ENCODE measurements at regions not wholly inside any gene's neighbourhood (a gene's known extent, or its start where the extent isn't known, plus 50 kb on each side); places are given as distances from the start of the nearest gene placed in this dataset.

DNA sequence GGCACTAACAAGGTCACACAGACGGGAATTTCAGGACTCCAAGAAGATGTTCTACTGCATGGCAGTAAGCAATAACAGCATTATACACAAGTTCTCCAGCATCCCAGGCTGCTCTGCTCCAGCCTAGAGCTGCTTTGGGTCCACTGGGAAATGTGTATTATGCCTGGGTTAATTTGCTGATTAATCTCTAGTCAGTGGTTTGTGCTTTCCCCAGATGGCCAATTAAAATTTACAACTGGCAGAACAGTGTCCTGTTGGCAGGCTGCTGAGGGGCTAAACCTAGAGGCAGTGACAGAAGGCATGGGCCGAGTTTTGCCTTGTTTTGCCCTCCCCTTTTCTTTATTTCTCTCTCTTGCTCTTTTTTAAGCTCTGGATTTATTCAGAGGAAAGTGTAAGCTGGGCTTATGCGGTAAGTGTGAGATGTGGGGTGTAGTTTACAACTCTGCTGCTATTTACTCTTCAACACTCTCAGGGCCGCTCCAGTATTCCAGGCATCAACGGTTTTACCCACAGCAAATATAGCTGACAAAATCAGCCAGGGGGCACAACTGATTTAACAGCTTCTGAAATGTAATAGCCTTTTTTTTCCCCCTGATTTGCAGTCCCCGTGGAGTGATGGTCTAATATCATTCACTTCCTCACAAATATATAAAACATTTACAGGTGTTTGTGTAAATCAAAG is 348.0 kb downstream of the GPD2 start:
- DNase-seq (ENCODE audit: low spot score), result no peak
- TF ChIP-seq, protein P1, sequence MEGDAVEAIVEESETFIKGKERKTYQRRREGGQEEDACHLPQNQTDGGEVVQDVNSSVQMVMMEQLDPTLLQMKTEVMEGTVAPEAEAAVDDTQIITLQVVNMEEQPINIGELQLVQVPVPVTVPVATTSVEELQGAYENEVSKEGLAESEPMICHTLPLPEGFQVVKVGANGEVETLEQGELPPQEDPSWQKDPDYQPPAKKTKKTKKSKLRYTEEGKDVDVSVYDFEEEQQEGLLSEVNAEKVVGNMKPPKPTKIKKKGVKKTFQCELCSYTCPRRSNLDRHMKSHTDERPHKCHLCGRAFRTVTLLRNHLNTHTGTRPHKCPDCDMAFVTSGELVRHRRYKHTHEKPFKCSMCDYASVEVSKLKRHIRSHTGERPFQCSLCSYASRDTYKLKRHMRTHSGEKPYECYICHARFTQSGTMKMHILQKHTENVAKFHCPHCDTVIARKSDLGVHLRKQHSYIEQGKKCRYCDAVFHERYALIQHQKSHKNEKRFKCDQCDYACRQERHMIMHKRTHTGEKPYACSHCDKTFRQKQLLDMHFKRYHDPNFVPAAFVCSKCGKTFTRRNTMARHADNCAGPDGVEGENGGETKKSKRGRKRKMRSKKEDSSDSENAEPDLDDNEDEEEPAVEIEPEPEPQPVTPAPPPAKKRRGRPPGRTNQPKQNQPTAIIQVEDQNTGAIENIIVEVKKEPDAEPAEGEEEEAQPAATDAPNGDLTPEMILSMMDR (IDR thresholded peaks at IDR 0.05; ENCODE audit: extremely low read depth, missing control alignments), result no peak

DNA sequence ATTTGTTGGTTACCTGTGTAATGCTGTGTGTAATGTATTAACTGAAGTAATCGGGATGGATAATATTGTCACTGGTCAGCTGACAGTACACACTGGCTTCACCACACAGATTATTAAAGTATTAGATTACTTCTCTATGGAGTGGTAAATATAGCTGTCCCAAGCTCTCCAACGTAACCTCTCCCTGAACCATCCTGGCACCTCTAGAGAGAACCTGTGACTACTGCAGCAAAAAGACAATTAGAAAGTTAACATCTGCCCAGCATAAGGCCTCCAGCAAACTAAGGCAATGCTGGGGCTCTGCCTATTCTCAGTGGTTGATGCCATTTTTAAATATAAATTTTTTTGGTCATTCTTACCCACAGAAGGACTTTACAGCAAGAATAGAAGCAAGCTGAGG is 351.3 kb downstream of the GPD2 start:
- TF ChIP-seq, protein P1 (IDR thresholded peaks at IDR 0.05; ENCODE audit: extremely low read depth, missing control alignments), result no peak
- no peak for DNase-seq (ENCODE audit: low spot score)

DNA sequence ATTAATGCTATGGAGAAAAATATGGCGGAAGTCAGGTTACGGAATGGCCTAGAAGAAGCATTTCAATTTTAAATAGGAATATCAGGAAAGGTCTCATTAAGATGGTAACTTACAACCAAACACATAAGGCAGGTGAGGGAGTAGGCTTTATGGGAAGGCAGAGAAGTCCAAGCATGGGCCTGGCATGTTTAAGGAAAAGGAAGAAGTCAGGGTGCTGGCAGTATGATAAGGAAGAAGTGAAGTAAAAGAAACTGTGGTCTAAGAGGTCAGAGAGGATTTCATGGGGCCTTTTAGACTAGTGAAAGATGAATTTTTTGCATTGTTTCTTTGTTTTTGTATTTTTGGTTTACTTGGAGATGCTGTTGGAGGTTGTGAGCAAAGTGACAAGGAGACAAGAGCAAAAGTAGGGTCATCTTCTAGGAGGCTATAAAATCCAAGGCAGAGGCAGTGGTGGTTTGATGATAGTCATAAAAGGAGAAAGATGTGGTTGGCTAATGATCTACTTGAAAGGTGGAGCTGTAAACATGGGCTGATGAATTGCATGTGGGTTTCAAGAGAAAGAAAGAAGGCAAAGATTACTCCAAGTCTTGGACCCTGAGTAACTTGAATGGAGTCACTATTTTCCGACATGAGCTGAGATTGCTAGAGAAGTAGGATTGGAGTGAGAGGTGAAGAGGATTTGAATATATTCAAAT is 354.3 kb downstream of the GPD2 start:
- TF ChIP-seq, protein P1 (IDR thresholded peaks at IDR 0.05; ENCODE audit: extremely low read depth, missing control alignments), result no peak
- DNase-seq (ENCODE audit: low spot score), result no peak

DNA sequence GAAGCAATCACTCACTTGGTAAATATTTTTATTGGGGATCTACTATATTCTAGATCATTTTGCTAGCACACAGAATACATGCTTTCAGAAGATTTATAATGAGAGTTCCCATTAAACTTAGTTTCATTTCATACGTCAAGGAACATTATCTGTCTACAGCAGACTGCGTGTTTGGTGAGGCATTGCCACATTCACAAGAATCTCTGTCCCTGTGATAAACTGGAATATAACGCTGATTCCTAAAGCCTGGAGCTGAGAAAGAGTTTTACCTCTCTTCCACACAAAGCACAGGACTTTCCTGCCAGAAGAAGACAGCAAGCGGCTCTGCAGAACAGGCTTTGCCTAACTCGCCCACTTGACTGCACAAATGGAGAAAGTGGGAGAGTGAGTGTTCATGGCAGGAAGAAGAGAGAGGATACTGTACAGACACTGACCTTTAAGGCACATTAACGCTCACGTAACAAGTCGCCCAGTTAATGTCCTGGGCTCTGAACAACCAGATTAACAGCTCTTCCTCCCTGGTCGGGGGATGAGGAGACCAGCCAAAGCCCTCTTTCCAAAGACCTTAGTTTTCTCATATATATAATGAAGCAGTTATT is 356.2 kb downstream of the GPD2 start:
- no peak for DNase-seq (ENCODE audit: low spot score)
- TF ChIP-seq, protein P1 (IDR thresholded peaks at IDR 0.05; ENCODE audit: extremely low read depth, missing control alignments), result no peak

DNA sequence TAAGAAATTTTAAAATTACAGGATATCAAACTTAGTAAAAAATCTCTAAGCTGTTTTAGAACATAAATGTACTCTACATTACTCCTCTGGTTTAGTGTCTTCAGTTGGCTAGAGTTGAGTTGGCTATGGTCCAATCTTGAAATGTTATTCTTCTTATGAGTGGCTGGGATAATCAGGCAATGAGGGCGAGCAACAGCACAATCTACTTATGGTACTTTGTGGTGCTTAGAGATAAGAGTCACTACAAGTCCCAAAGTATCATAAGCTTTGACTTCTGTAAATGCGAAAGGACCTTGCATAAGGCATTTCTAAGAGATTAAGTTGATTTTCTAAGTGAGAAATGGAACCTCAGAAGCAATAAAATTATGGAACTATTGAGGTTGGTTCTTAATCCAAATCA is 361.7 kb downstream of the GPD2 start:
- TF ChIP-seq, protein P1 (IDR thresholded peaks at IDR 0.05; ENCODE audit: extremely low read depth, missing control alignments), result no peak
- DNase-seq (ENCODE audit: low spot score), result no peak

DNA sequence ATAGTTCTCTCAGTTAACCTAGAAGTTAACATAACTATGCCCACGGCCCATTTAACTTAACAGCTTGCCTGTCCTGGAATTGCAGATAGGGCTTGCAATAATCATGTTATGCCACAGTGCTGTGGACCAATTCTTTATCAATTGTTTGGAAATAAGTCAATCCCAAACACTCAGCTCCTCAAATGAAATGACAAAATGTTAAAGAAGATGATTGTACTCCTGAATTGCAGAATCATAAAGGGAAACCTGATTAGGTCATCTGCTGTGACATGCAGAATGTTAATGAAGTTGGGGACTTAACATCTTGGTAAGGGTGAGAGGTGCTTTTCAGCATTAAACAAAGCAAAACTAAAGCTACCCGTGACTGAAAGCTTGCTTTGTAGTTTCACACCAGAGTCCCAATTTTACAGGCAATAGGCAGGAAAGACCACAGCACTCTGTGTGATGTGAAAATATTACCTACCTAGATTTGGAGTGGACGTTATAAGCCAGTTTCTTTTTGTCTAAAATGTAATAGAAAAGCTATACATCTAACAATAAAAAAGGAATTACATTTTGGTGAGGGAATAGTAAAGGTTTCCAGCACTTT is 364.0 kb downstream of the GPD2 start:
- DNase-seq (ENCODE audit: low spot score), result no peak
- TF ChIP-seq, protein P1 (IDR thresholded peaks at IDR 0.05; ENCODE audit: extremely low read depth, missing control alignments), result no peak

All from GM20000 (cell line).